ENCODE measurements at regions not wholly inside any gene's neighbourhood (a gene's known extent, or its start where the extent isn't known, plus 50 kb on each side); places are given as distances from the start of the nearest gene placed in this dataset.
A peak's percentile ranks its signal among the peaks of the same experiment; 100 is the strongest.

DNA sequence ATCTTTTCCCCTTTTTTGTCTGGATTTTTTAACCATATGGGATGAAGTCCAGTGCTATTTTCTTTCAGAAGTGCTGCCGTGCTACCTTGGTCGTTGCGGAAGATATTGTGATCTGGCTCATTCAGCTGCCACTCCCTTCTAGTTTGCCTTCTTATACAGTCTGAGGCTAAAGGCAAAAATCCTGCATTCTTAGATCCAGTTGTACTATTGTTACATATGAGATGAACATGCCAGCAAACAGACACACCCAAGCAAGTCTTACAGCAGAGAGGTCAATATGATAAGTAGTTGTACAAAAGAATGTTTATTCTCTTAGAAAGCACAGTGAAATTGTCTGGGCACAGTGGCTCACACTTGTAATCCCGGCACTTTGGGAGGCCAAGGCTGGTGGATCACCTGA is 108.0 kb upstream of the COX10 start:
- Histone ChIP-seq H3K27ac (ENCODE audit: low read length) (no peak overlapping the region), H2AFZ (ENCODE audit: low read length) (no peak overlapping the region), H3K79me2 (ENCODE audit: low read length) (no peaks in the 10 kb centered on the region), H3K9ac (ENCODE audit: low read length) (no peak overlapping the region), H3K4me2 (ENCODE audit: low read depth, low read length) (no peak overlapping the region), H3K9me3 (replicated peaks; ENCODE audit: insufficient read depth, low read length) (no peaks in the 10 kb centered on the region), H4K20me1 (ENCODE audit: insufficient read depth, low read length) (no peaks in the 10 kb centered on the region), H3K9me2 (replicated peaks; ENCODE audit: insufficient read depth, low read length) (no peaks in the 10 kb centered on the region), H3K4me3 (ENCODE audit: low read length) (no peak overlapping the region), H3K27me3 (replicated peaks; ENCODE audit: insufficient read depth, low read length) (no peaks in the 10 kb centered on the region), H3F3A (ENCODE audit: insufficient read depth, low read length) (no peaks in the 10 kb centered on the region), H3K36me3 (replicated peaks; ENCODE audit: insufficient read depth, low read length) (no peaks in the 10 kb centered on the region), H3K4me1 (ENCODE audit: low read length) (no peaks in the 10 kb centered on the region)
- DNase-seq = no peak
- TF ChIP-seq EZH2 (optimal IDR thresholded peaks at IDR 0.05; ENCODE audit: low read depth, low read length) (no peak), EZH2phosphoT487 (IDR thresholded peaks at IDR 0.05; ENCODE audit: low read length) (no peak)
- TF ChIP-seq, protein P1, sequence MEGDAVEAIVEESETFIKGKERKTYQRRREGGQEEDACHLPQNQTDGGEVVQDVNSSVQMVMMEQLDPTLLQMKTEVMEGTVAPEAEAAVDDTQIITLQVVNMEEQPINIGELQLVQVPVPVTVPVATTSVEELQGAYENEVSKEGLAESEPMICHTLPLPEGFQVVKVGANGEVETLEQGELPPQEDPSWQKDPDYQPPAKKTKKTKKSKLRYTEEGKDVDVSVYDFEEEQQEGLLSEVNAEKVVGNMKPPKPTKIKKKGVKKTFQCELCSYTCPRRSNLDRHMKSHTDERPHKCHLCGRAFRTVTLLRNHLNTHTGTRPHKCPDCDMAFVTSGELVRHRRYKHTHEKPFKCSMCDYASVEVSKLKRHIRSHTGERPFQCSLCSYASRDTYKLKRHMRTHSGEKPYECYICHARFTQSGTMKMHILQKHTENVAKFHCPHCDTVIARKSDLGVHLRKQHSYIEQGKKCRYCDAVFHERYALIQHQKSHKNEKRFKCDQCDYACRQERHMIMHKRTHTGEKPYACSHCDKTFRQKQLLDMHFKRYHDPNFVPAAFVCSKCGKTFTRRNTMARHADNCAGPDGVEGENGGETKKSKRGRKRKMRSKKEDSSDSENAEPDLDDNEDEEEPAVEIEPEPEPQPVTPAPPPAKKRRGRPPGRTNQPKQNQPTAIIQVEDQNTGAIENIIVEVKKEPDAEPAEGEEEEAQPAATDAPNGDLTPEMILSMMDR (IDR thresholded peaks at IDR 0.05; ENCODE audit: low read length) = no peak

- H3K36me3 ChIP-seq (replicated peaks; ENCODE audit: insufficient read depth, low read length) = no peaks in the 10 kb centered on the region
- no peaks in the 10 kb centered on the region for H3K4me1 ChIP-seq (ENCODE audit: low read length)
- H3K9me3 ChIP-seq (replicated peaks; ENCODE audit: insufficient read depth, low read length) = no peaks in the 10 kb centered on the region
- H4K20me1 ChIP-seq (ENCODE audit: insufficient read depth, low read length) = no peaks in the 10 kb centered on the region
- no peaks in the 10 kb centered on the region for H3K79me2 ChIP-seq (ENCODE audit: low read length)
- H3K9me2 ChIP-seq (replicated peaks; ENCODE audit: insufficient read depth, low read length) = no peaks in the 10 kb centered on the region
- no peak overlapping the region for H3K27ac ChIP-seq (ENCODE audit: low read length)
- H3K27me3 ChIP-seq (replicated peaks; ENCODE audit: insufficient read depth, low read length) = no peaks in the 10 kb centered on the region
- no peak overlapping the region for H2AFZ ChIP-seq (ENCODE audit: low read length)
- H3F3A ChIP-seq (ENCODE audit: insufficient read depth, low read length) = no peaks in the 10 kb centered on the region
- peak; percentile 9 for DNase-seq
- H3K4me2 ChIP-seq (ENCODE audit: low read depth, low read length) = no peak overlapping the region
- TF ChIP-seq, protein P1 (IDR thresholded peaks at IDR 0.05; ENCODE audit: low read length) = no peak
- TF ChIP-seq EZH2 (optimal IDR thresholded peaks at IDR 0.05; ENCODE audit: low read depth, low read length) = no peak
- no peak for TF ChIP-seq EZH2phosphoT487 (IDR thresholded peaks at IDR 0.05; ENCODE audit: low read length)
- H3K9ac ChIP-seq (ENCODE audit: low read length) = no peak overlapping the region
- no peak overlapping the region for H3K4me3 ChIP-seq (ENCODE audit: low read length)
These were observed 106.5 kb upstream of the COX10 start for GRCh38 chr17:13962716-13963240.

GRCh38 chr17:13967416-13967815 is 101.9 kb upstream of the COX10 start:
- Histone ChIP-seq H3K27me3 (replicated peaks; ENCODE audit: insufficient read depth, low read length) (no peaks in the 10 kb centered on the region), H2AFZ (ENCODE audit: low read length) (no peak overlapping the region), H3K79me2 (ENCODE audit: low read length) (no peaks in the 10 kb centered on the region), H3K4me1 (ENCODE audit: low read length) (no peaks in the 10 kb centered on the region), H3K4me2 (ENCODE audit: low read depth, low read length) (no peak overlapping the region), H3K9me2 (replicated peaks; ENCODE audit: insufficient read depth, low read length) (no peaks in the 10 kb centered on the region), H3K27ac (ENCODE audit: low read length) (no peak overlapping the region), H3K36me3 (replicated peaks; ENCODE audit: insufficient read depth, low read length) (no peaks in the 10 kb centered on the region), H4K20me1 (ENCODE audit: insufficient read depth, low read length) (no peaks in the 10 kb centered on the region), H3K9me3 (replicated peaks; ENCODE audit: insufficient read depth, low read length) (no peaks in the 10 kb centered on the region), H3F3A (ENCODE audit: insufficient read depth, low read length) (no peaks in the 10 kb centered on the region), H3K4me3 (ENCODE audit: low read length) (no peak overlapping the region), H3K9ac (ENCODE audit: low read length) (no peak overlapping the region)
- TF ChIP-seq EZH2phosphoT487 (IDR thresholded peaks at IDR 0.05; ENCODE audit: low read length) (no peak), EZH2 (optimal IDR thresholded peaks at IDR 0.05; ENCODE audit: low read depth, low read length) (no peak)
- TF ChIP-seq, protein P1 (IDR thresholded peaks at IDR 0.05; ENCODE audit: low read length) = no peak
- DNase-seq = no peak
